WI38 (cell line): ENCODE measurements at regions not wholly inside any gene's neighbourhood (a gene's known extent, or its start where the extent isn't known, plus 50 kb on each side); places are given as distances from the start of the nearest gene placed in this dataset.

Experiments
- H3K4me3 ChIP-seq: 2 replicates; pipeline ENCODE4 v1.5.1; 2011; ENCODE audit warnings: low read depth, mild to moderate bottlenecking, control low read depth, low read length
- CTCF ChIP-seq: IDR thresholded peaks from 2 replicates; pipeline ENCODE4 v1.5.1; 2012; ENCODE audit warnings: low read depth, mild to moderate bottlenecking, control low read depth, low read length

- TF ChIP-seq CTCF = no peak
- no peak overlapping the region for H3K4me3 ChIP-seq
These were observed 1350.9 kb downstream of the ARAP2 start for GRCh38 chr4:34893382-34893781.

GRCh38 chr4:34920032-34920431, 1324.3 kb downstream of the ARAP2 start:
- no peak overlapping the region for H3K4me3 ChIP-seq
- no peak for TF ChIP-seq CTCF

GRCh38 chr4:34921391-34921790, 1322.9 kb downstream of the ARAP2 start:
- H3K4me3 ChIP-seq = no peak overlapping the region
- TF ChIP-seq CTCF = no peak

- no peak overlapping the region for H3K4me3 ChIP-seq
- TF ChIP-seq CTCF = no peak
These were observed 1322.0 kb downstream of the ARAP2 start for GRCh38 chr4:34922325-34922724.

GRCh38 chr4:34932591-34932990, 1311.7 kb downstream of the ARAP2 start:
- no peak for TF ChIP-seq CTCF
- H3K4me3 ChIP-seq = no peak overlapping the region

- no peak overlapping the region for H3K4me3 ChIP-seq
- no peak for TF ChIP-seq CTCF
These were observed 1308.6 kb downstream of the ARAP2 start for GRCh38 chr4:34935739-34936138.

- no peak for TF ChIP-seq CTCF
- H3K4me3 ChIP-seq = no peak overlapping the region
These were observed 1305.2 kb downstream of the ARAP2 start for GRCh38 chr4:34939073-34939472.
